OCI-LY3 (cell line): ENCODE measurements at regions not wholly inside any gene's neighbourhood (a gene's known extent, or its start where the extent isn't known, plus 50 kb on each side); places are given as distances from the start of the nearest gene placed in this dataset.

Experiments used
- H2AFZ ChIP-seq: fragments of 200-600, 300-600 bp; shearing (Covaris generic); 2 replicates; pipeline ENCODE4 v1.6.0; 2014; ENCODE audit warnings: antibody characterized with exemption, low read depth, low read length
- H3K27ac ChIP-seq: fragments of 200-600, 300-600 bp; sonication (generic); 2 replicates; pipeline ENCODE4 v1.5.1; 2014; ENCODE audit warnings: mild to moderate bottlenecking, low read length, moderate library complexity, mixed read lengths
- H3K27me3 ChIP-seq: fragments of 200-600, 300-600 bp; sonication (generic); 2 replicates; pipeline ENCODE4 v1.6.1; 2014; ENCODE audit warnings: low read depth, low read length, mixed read lengths
- H3K36me3 ChIP-seq: fragments of 200-600, 300-600 bp; sonication (generic); replicated peaks from 2 replicates; pipeline ENCODE3; 2014; ENCODE audit warnings: low read depth, low read length, mixed read lengths
- H3K4me1 ChIP-seq: fragments of 300-600, 200-600 bp; sonication (generic); 2 replicates; pipeline ENCODE4 v1.6.1; 2014; ENCODE audit warnings: low read length, mixed read lengths
- H3K4me2 ChIP-seq: fragments of 200-600, 300-600 bp; sonication (generic); 2 replicates; pipeline ENCODE4 v1.6.1; 2014; ENCODE audit warnings: low read length, mixed read lengths
- H3K4me3 ChIP-seq: fragments of 300-600, 200-600 bp; sonication (generic); 2 replicates; pipeline ENCODE4 v1.5.1; 2014; ENCODE audit warnings: antibody characterized with exemption, mild to moderate bottlenecking, low read length, moderate library complexity
- H3K79me2 ChIP-seq: fragments of 300-600, 200-600 bp; shearing (Covaris generic); 2 replicates; pipeline ENCODE4 v1.6.1; 2014; ENCODE audit warnings: mild to moderate bottlenecking, low read length, mixed read lengths
- H3K9ac ChIP-seq: fragments of 300-600, 200-600 bp; shearing (Covaris generic); 2 replicates; pipeline ENCODE4 v1.6.0; 2014; ENCODE audit warnings: mild to moderate bottlenecking, low read length, moderate library complexity
- H3K9me3 ChIP-seq: fragments of 200-600, 300-600 bp; shearing (Covaris generic); 2 replicates; pipeline ENCODE4 v1.6.1; 2014; ENCODE audit warnings: low read length, mixed read lengths; ENCODE audit not compliant: insufficient read depth
- H4K20me1 ChIP-seq: fragments of 200-600, 300-600 bp; sonication (generic); 2 replicates; pipeline ENCODE4 v1.6.1; 2016; ENCODE audit warnings: low read length, mixed read lengths; ENCODE audit not compliant: insufficient read depth
- EZH2phosphoT487 ChIP-seq: fragments of 200-600 bp; shearing (Covaris generic); IDR thresholded peaks from 2 replicates; pipeline ENCODE4 v1.6.1; 2018; ENCODE audit warnings: antibody characterized with exemption, mixed run types, low read depth
- TF ChIP-seq, protein P1 (sequence below): fragments of 200-600, 300-600 bp; sonication (generic); IDR thresholded peaks from 2 replicates; pipeline ENCODE4 v1.5.1; 2014; ENCODE audit warnings: antibody characterized with exemption, low read length, low read depth

DNA sequence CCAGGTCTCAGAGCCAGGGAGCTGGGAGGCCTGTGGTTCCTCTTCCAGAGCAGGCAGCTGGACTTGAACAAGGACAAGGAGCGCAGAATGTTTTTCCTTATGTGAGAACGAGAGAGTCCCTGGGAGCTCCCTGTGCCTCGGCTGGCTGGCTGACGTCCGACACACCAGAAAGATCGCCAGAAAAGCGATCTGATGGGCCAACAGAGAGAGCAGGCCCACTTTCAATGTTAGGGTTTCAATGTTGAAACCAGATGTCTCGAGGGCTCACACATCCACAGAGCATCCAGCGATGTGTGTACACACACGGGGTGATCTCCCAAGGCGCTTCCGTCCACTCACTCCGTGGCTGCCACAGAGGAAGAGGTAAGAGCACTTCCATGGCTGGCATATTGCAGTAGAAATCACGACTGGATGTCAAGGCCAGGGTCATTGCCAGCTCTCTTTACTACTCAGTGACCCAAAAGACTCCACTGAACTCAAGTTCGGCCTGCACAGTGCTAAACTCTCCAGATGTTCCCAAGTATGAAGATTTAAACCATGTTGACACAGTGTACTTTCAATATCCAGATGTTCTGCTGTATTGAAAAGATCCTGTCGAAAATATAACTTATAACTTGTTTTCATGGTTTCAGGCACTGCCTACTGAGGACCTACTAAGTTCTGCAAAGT lies 70.8 kb upstream of the FOXC1 start:
- Histone ChIP-seq H3K27me3 (0 out of 2 replicates have a peak, but pooled peaks cover 3% of the 10 kb centered on the region), H2AFZ (no peak overlapping the region), H3K4me2 (no peak overlapping the region), H3K27ac (no peak overlapping the region), H3K79me2 (no peaks in the 10 kb centered on the region), H3K4me1 (no peaks in the 10 kb centered on the region), H3K36me3 (no peaks in the 10 kb centered on the region), H3K9me3 (no peaks in the 10 kb centered on the region), H3K9ac (no peak overlapping the region), H4K20me1 (no peaks in the 10 kb centered on the region), H3K4me3 (no peak overlapping the region)
- no peak for TF ChIP-seq EZH2phosphoT487
- TF ChIP-seq, protein P1, sequence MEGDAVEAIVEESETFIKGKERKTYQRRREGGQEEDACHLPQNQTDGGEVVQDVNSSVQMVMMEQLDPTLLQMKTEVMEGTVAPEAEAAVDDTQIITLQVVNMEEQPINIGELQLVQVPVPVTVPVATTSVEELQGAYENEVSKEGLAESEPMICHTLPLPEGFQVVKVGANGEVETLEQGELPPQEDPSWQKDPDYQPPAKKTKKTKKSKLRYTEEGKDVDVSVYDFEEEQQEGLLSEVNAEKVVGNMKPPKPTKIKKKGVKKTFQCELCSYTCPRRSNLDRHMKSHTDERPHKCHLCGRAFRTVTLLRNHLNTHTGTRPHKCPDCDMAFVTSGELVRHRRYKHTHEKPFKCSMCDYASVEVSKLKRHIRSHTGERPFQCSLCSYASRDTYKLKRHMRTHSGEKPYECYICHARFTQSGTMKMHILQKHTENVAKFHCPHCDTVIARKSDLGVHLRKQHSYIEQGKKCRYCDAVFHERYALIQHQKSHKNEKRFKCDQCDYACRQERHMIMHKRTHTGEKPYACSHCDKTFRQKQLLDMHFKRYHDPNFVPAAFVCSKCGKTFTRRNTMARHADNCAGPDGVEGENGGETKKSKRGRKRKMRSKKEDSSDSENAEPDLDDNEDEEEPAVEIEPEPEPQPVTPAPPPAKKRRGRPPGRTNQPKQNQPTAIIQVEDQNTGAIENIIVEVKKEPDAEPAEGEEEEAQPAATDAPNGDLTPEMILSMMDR = no peak

DNA sequence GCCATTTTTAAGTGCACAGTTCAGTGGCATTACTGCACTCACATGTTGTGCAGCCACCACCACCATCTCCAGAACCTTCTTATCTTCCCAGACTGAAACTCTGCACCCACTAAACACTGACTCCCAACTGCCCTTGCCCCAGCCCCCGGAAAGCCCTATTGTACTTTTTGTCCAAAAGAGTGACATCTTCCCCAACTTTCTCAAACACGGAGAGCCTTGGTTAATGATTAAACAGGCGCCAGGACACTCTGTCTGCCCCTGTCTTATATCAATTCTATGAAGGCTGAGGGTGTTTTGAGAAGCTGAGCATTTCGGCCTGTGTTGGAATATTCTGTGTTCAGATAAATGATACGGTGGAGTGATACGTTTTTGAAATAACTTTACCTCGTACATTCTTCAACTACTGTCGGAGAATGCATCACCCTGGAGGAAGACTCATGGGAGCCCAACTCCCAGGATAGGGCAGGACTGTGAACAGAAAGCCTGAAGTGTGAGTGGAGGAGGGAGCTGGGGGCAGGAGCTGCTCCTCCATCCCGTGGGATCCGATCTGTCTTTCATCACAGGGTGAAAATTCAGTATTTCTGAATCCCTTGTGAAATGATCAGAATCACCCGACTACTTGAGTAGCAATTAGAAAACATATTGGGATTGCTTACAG lies 68.7 kb upstream of the FOXC1 start:
- H3K79me2 ChIP-seq = no peaks in the 10 kb centered on the region
- H3K9ac ChIP-seq = no peak overlapping the region
- H4K20me1 ChIP-seq = no peaks in the 10 kb centered on the region
- H2AFZ ChIP-seq = no peak overlapping the region
- TF ChIP-seq, protein P1 = no peak
- no peak for TF ChIP-seq EZH2phosphoT487
- no peak overlapping the region for H3K27ac ChIP-seq
- H3K9me3 ChIP-seq = no peaks in the 10 kb centered on the region
- H3K27me3 ChIP-seq = 0 out of 2 replicates have a peak, but pooled peaks cover 3% of the 10 kb centered on the region
- H3K4me2 ChIP-seq = no peak overlapping the region
- H3K4me1 ChIP-seq = no peaks in the 10 kb centered on the region
- no peak overlapping the region for H3K4me3 ChIP-seq
- no peaks in the 10 kb centered on the region for H3K36me3 ChIP-seq

DNA sequence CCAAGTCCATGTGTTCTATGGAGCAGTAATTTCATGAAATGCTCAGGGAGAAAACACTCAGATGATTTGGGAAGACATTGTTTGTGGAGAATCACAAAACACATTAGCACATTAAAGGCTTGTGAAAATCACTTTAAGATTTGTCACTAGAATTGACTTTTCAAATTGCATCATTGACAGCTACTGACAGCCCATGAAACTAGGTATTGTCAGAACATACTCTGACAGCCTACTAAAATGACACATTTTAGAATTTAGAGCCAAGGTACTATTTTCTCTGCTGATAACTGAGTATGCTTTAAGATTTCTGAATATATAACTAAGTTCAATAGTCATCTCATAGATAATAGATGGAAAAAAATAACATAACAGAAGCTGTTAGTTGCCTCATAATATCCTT lies 67.4 kb upstream of the FOXC1 start:
- Histone ChIP-seq H3K36me3 (no peaks in the 10 kb centered on the region), H3K27ac (no peak overlapping the region), H3K9ac (no peak overlapping the region), H3K4me3 (no peak overlapping the region), H4K20me1 (no peaks in the 10 kb centered on the region), H2AFZ (no peak overlapping the region), H3K9me3 (no peaks in the 10 kb centered on the region), H3K4me1 (no peaks in the 10 kb centered on the region), H3K27me3 (0 out of 2 replicates have a peak, but pooled peaks cover 3% of the 10 kb centered on the region), H3K79me2 (no peaks in the 10 kb centered on the region), H3K4me2 (no peak overlapping the region)
- TF ChIP-seq, protein P1 = no peak
- TF ChIP-seq EZH2phosphoT487 = no peak

DNA sequence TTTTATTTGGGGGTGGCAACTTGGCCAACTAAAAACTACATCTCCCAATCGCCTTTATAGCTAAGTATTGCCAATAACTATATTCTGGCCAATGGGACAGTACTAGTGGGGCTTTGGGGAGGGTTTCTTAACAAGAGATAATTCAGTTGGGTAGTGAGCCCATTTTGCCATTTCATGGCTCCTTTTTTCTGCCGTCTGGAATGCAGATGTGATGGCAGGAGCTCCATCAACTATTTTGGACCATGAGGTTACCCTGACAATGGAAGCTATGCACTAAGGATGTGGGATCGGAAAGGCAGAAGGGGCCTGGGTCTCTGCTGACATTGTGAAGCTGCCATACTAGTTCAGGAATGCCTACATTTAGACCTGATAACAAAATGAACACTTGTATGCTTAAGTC lies 67.0 kb upstream of the FOXC1 start:
- H3K9ac ChIP-seq = no peak overlapping the region
- H3K4me3 ChIP-seq = no peak overlapping the region
- no peaks in the 10 kb centered on the region for H3K36me3 ChIP-seq
- H2AFZ ChIP-seq = no peak overlapping the region
- TF ChIP-seq EZH2phosphoT487 = no peak
- TF ChIP-seq, protein P1 = no peak
- no peaks in the 10 kb centered on the region for H3K79me2 ChIP-seq
- H3K27me3 ChIP-seq = 0 out of 2 replicates have a peak, but pooled peaks cover 3% of the 10 kb centered on the region
- no peaks in the 10 kb centered on the region for H4K20me1 ChIP-seq
- H3K4me2 ChIP-seq = no peak overlapping the region
- no peak overlapping the region for H3K27ac ChIP-seq
- H3K4me1 ChIP-seq = no peaks in the 10 kb centered on the region
- H3K9me3 ChIP-seq = no peaks in the 10 kb centered on the region
